SK-N-SH treated with all-trans-retinoic acid at 6 μM for 48 hours (cell line): ENCODE measurements at regions not wholly inside any gene's neighbourhood (a gene's known extent, or its start where the extent isn't known, plus 50 kb on each side); places are given as distances from the start of the nearest gene placed in this dataset.

Experiments
- ARNTL ChIP-seq: fragments of 450-650 bp; formaldehyde crosslinking; IDR thresholded peaks from 2 replicates; pipeline ENCODE4 v1.5.0; 2020; ENCODE audit warnings: low read depth, mild to moderate bottlenecking, moderate library complexity, borderline replicate concordance
- BACH2 ChIP-seq: fragments of 250-450 bp; sonication (Bioruptor Pico); IDR thresholded peaks from 2 replicates; pipeline ENCODE4 v1.9.0; 2021; ENCODE audit warnings: mild to moderate bottlenecking, borderline replicate concordance
- GLIS3 ChIP-seq: fragments of 250-450 bp; sonication (Bioruptor Pico); IDR thresholded peaks from 2 replicates; pipeline ENCODE4 v1.5.0; 2020; ENCODE audit warnings: mild to moderate bottlenecking, moderate library complexity
- RARB ChIP-seq: fragments of 250-450 bp; sonication (Bioruptor Pico); IDR thresholded peaks from 2 replicates; pipeline ENCODE4 v1.8.0; 2021; ENCODE audit warnings: mild to moderate bottlenecking, moderate library complexity
- TCF4 ChIP-seq: fragments of 250-450 bp; sonication (Bioruptor Pico); IDR thresholded peaks from 2 replicates; pipeline ENCODE4 v1.8.0; 2021; ENCODE audit warnings: mild to moderate bottlenecking, moderate library complexity, borderline replicate concordance
- TOX ChIP-seq: fragments of 250-450 bp; sonication (Bioruptor Pico); IDR thresholded peaks from 2 replicates; pipeline ENCODE4 v1.8.0; 2021; ENCODE audit warnings: mild to moderate bottlenecking, moderate library complexity, borderline replicate concordance
- ZFP3 ChIP-seq: fragments of 250-450 bp; sonication (Bioruptor Pico); IDR thresholded peaks from 2 replicates; pipeline ENCODE4 v1.5.0; 2020; ENCODE audit warnings: mild to moderate bottlenecking, moderate library complexity
- TF ChIP-seq, protein P1 (sequence below): fragments of 250-450 bp; sonication (Bioruptor Pico); IDR thresholded peaks from 2 replicates; pipeline ENCODE4 v1.5.1; 2020; ENCODE audit warnings: low read depth, mild to moderate bottlenecking, moderate library complexity
- TF ChIP-seq, protein P2 (sequence below): fragments of 250-450 bp; sonication (Bioruptor Pico); IDR thresholded peaks from 2 replicates; pipeline ENCODE4 v1.8.0; 2020; ENCODE audit warnings: mild to moderate bottlenecking, moderate library complexity, borderline replicate concordance

DNA sequence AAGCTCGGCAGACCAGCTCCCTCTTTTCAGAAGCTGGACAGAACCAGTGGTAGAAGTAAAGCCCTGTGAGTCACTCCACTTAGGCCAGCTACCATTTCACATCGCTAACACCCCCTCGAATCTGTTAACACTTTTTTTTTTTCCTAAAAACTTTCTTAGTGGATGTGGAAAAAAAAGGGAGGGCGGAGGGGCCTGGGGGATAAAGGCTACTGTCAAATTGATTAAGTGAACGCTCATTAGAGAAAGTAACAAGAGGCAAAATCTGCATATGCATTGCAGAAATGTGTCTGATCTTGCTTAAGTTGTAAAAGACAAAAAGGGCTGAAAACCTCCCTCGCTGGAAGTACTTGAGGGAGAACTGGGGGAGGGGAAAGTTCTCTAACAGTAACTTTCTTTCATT is 86.6 kb upstream of the OTX2 start:
- TF ChIP-seq ARNTL, result no peak
- no peak for TF ChIP-seq BACH2 (CRISPR knock-in tag)
- TF ChIP-seq TOX (CRISPR knock-in tag), result no peak
- TF ChIP-seq, protein P1, sequence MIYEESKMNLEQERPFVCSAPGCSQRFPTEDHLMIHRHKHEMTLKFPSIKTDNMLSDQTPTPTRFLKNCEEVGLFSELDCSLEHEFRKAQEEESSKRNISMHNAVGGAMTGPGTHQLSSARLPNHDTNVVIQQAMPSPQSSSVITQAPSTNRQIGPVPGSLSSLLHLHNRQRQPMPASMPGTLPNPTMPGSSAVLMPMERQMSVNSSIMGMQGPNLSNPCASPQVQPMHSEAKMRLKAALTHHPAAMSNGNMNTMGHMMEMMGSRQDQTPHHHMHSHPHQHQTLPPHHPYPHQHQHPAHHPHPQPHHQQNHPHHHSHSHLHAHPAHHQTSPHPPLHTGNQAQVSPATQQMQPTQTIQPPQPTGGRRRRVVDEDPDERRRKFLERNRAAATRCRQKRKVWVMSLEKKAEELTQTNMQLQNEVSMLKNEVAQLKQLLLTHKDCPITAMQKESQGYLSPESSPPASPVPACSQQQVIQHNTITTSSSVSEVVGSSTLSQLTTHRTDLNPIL (CRISPR knock-in tag), result no peak
- TF ChIP-seq, protein P2, sequence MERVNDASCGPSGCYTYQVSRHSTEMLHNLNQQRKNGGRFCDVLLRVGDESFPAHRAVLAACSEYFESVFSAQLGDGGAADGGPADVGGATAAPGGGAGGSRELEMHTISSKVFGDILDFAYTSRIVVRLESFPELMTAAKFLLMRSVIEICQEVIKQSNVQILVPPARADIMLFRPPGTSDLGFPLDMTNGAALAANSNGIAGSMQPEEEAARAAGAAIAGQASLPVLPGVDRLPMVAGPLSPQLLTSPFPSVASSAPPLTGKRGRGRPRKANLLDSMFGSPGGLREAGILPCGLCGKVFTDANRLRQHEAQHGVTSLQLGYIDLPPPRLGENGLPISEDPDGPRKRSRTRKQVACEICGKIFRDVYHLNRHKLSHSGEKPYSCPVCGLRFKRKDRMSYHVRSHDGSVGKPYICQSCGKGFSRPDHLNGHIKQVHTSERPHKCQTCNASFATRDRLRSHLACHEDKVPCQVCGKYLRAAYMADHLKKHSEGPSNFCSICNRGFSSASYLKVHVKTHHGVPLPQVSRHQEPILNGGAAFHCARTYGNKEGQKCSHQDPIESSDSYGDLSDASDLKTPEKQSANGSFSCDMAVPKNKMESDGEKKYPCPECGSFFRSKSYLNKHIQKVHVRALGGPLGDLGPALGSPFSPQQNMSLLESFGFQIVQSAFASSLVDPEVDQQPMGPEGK, result no peak
- no peak for TF ChIP-seq GLIS3 (CRISPR knock-in tag)
- no peak for TF ChIP-seq TCF4 (CRISPR knock-in tag)
- no peak for TF ChIP-seq ZFP3 (CRISPR knock-in tag)
- TF ChIP-seq RARB (CRISPR knock-in tag), result no peak
